ENCODE measurements at regions not wholly inside any gene's neighbourhood (a gene's known extent, or its start where the extent isn't known, plus 50 kb on each side); places are given as distances from the start of the nearest gene placed in this dataset.

DNA sequence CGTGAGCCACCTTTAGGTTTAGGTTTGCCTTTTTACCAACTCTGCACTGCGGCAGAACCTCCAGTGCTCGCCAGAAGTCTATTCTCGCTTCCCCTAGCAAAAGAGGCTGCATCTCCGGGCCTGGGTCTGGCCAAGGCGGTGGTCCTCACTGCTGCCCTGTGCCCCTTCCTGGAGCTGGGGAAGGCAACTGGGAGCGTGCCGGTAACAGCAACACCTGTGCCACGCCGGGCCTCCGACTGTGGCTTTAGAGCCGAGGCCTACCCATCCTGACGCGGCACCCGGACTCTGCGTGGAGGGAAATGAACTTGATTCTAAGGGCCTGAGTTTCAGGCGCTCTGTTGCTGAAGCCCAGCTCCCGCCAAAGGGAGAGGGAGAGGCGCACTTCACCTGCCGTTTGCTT, 82.4 kb upstream of the SPATA31C2 start:
- H3K4me3 ChIP-seq (ENCODE audit: low read depth, low read length) = no peak overlapping the region
- H3K27me3 Mint-ChIP-seq = peaks cover 22% of the 10 kb centered on the region
- no peaks in the 10 kb centered on the region for H3K36me3 Mint-ChIP-seq
- H3K27me3 ChIP-seq (ENCODE audit: control insufficient read depth, insufficient read depth, low read length) = no peaks in the 10 kb centered on the region
- no peak for ATAC-seq (ENCODE audit: low read depth in 2 of 2)
- no peak overlapping the region for H3K4me3 Mint-ChIP-seq
- H3K9me3 ChIP-seq (ENCODE audit: control insufficient read depth in 2 of 2, low read length in 2 of 2) = no peaks in the 10 kb centered on the region
- no peak for DNase-seq
- H3K4me1 ChIP-seq (ENCODE audit: control insufficient read depth, insufficient read depth, low read length, poor library complexity, severe bottlenecking) = no peaks in the 10 kb centered on the region
- no peak overlapping the region for H3K27ac Mint-ChIP-seq
- H3K27ac ChIP-seq (ENCODE audit: insufficient read depth, low read length, poor library complexity, severe bottlenecking) = no peak overlapping the region
- peaks cover 0 to 2% (median 0%) of the 10 kb centered on the region in 4 donors for H3K4me1 Mint-ChIP-seq
- H3K36me3 ChIP-seq (ENCODE audit: control insufficient read depth, insufficient read depth, low read length) = no peaks in the 10 kb centered on the region
- H3K9me3 Mint-ChIP-seq = no peaks in the 10 kb centered on the region

DNA sequence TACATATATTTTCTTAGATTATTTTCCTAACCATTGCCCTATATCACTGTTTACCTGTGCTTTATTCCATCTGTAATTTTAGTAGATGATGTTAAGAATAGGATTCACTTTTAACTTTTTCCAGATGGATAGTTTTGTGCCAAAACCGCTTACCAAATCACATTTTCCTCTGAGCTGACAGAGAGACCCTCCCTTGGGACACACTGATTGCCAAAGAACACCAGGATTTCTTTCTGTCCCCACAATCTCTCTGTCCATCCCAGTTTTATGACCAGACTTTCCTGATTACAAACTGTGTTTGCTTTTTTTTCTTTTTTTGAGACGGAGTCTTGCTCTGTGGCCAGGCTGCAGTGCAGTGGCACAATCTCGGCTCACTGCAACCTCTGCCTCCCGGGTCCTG, 81.3 kb upstream of the SPATA31C2 start:
- H3K4me3 ChIP-seq (ENCODE audit: low read depth, low read length) = no peak overlapping the region
- Mint-ChIP-seq H3K4me3 (no peak overlapping the region), H3K36me3 (no peaks in the 10 kb centered on the region), H3K27me3 (peaks cover 22% of the 10 kb centered on the region), H3K4me1 (peaks cover 0 to 2% (median 0%) of the 10 kb centered on the region in 4 donors), H3K9me3 (peaks cover 0 to 6% (median 0%) of the 10 kb centered on the region in 7 donors), H3K27ac (no peak overlapping the region)
- no peak for DNase-seq
- H3K9me3 ChIP-seq (ENCODE audit: control insufficient read depth in 2 of 2, low read length in 2 of 2) = no peaks in the 10 kb centered on the region
- no peak for ATAC-seq (ENCODE audit: low read depth in 2 of 2)
- no peaks in the 10 kb centered on the region for H3K36me3 ChIP-seq (ENCODE audit: control insufficient read depth, insufficient read depth, low read length)
- H3K4me1 ChIP-seq (ENCODE audit: control insufficient read depth, insufficient read depth, low read length, poor library complexity, severe bottlenecking) = no peaks in the 10 kb centered on the region
- no peaks in the 10 kb centered on the region for H3K27me3 ChIP-seq (ENCODE audit: control insufficient read depth, insufficient read depth, low read length)
- H3K27ac ChIP-seq (ENCODE audit: insufficient read depth, low read length, poor library complexity, severe bottlenecking) = no peak overlapping the region

DNA sequence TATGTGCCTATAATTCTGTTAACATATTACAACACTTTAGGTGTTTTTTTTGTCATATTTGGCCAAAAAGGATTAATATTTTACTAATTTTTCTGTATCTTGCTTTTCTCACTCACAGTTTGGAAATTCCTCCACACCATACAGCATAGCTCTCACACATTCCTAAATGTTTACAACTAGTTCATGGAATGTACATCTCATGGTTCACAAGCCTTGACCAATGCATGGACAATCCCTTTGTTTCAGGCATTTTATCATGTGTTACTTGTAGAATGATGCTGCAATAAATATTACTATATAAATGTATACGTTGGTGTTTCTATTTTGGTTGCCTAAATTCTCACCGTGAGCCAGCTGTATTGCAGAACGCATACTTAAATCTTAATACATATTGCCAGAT, 80.5 kb upstream of the SPATA31C2 start:
- no peaks in the 10 kb centered on the region for H3K9me3 ChIP-seq (ENCODE audit: control insufficient read depth in 2 of 2, low read length in 2 of 2)
- ATAC-seq (ENCODE audit: low read depth in 2 of 2) (no peak), DNase-seq (no peak)
- no peaks in the 10 kb centered on the region for H3K27me3 ChIP-seq (ENCODE audit: control insufficient read depth, insufficient read depth, low read length)
- no peaks in the 10 kb centered on the region for H3K4me1 ChIP-seq (ENCODE audit: control insufficient read depth, insufficient read depth, low read length, poor library complexity, severe bottlenecking)
- H3K27ac Mint-ChIP-seq = no peak overlapping the region
- peaks cover 0 to 6% (median 0%) of the 10 kb centered on the region in 7 donors for H3K9me3 Mint-ChIP-seq
- peaks cover 0 to 2% (median 0%) of the 10 kb centered on the region in 4 donors for H3K4me1 Mint-ChIP-seq
- no peak overlapping the region for H3K4me3 Mint-ChIP-seq
- H3K27me3 Mint-ChIP-seq = peaks cover 22% of the 10 kb centered on the region
- H3K36me3 Mint-ChIP-seq = no peaks in the 10 kb centered on the region
- no peaks in the 10 kb centered on the region for H3K36me3 ChIP-seq (ENCODE audit: control insufficient read depth, insufficient read depth, low read length)
- no peak overlapping the region for H3K27ac ChIP-seq (ENCODE audit: insufficient read depth, low read length, poor library complexity, severe bottlenecking)
- no peak overlapping the region for H3K4me3 ChIP-seq (ENCODE audit: low read depth, low read length)

DNA sequence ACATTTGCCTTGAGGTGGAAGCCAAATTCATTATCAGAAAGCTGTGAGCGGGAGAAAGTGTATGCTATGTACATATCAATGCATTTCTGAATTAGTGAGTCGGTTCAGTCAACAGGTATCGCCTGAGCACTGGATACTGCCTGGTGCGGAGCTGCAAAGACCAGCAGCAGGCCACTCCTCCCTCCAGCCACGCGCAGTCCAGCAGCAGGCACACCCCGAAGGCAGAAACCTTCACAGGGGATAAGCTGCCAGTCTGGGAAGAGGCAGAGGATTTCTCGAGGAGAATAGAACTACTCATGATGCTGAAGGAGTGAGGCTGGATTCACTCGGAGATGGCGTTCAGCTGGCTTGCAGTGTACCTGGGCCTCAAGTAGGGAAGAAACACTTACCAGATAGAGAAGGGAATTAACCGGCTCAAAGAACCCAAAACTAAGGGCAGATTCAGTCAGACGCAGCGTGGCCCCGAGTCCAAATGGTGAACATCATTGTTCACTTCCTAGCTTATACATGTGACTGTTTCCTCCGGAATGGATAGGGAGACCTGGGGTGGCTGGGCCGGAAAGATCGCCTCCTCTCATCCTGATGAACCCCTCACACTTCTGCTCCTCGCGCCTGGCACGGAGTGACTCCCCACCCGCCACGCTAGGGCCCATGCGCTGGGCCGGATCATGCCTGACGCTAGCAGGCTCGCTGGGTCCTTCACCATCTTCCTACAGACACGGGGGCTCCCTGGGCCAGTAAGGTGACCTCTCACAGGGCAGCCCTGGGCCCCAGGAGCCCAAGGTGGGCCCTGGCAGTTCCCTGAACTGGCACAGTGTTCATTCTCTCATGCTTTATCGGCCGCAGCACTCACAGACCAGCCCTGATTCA, 78.1 kb upstream of the SPATA31C2 start:
- no peaks in the 10 kb centered on the region for H3K36me3 Mint-ChIP-seq
- H3K27me3 Mint-ChIP-seq = peaks cover 19% of the 10 kb centered on the region
- H3K27ac Mint-ChIP-seq = no peak overlapping the region
- Histone ChIP-seq H3K36me3 (ENCODE audit: control insufficient read depth, insufficient read depth, low read length) (no peaks in the 10 kb centered on the region), H3K27ac (ENCODE audit: insufficient read depth, low read length, poor library complexity, severe bottlenecking) (no peak overlapping the region), H3K9me3 (ENCODE audit: control insufficient read depth in 2 of 2, low read length in 2 of 2) (no peaks in the 10 kb centered on the region), H3K4me3 (ENCODE audit: low read depth, low read length) (no peak overlapping the region), H3K4me1 (ENCODE audit: control insufficient read depth, insufficient read depth, low read length, poor library complexity, severe bottlenecking) (no peaks in the 10 kb centered on the region), H3K27me3 (ENCODE audit: control insufficient read depth, insufficient read depth, low read length) (no peaks in the 10 kb centered on the region)
- DNase-seq (no peak), ATAC-seq (ENCODE audit: low read depth in 2 of 2) (no peak)
- H3K4me3 Mint-ChIP-seq = no peak overlapping the region
- peaks cover 0 to 11% (median 3%) of the 10 kb centered on the region in 7 donors for H3K9me3 Mint-ChIP-seq
- peaks cover 0 to 2% (median 0%) of the 10 kb centered on the region in 4 donors for H3K4me1 Mint-ChIP-seq

DNA sequence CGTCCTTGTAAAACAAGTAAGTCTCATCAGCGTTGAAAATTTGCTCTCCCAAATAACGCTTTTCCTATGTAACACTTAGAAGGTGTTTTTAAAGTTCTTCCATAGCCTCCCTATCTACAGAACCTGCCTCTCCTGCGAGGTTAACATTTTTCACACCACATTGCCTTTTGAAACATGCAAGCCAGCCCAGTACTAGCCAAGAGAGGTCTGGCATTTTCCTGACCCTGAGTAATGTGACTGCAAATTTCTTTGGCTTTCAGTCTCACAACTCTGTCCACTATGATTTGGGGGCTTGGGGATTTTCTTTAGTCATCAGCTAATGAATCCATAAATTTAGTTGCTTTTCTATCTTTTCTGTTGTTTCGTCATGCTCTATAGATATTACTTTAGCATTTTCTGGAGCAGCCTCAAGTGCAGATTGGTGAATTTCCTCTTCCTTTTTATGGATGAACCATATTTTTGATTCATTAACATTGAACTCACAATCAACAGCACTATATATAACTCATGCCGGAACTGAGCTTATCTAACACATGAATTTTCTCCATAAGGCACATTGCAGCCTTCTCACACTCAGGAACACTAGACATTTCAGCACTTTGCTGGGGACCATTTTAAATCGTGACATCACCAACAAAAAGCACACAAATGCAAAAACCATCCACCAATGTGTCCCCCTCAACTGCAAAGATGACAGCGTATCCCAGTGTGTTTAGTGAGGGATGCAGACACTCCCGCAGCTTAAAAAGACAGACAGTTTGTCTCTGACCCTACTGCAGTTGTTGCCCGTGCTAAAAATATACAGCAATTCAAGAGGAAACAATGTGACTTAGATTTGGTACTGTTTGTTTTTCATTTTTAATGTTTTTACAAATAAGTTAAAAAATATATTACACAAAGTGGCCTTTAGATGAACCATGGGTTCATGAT, 77.2 kb upstream of the SPATA31C2 start:
- H3K36me3 ChIP-seq (ENCODE audit: control insufficient read depth, insufficient read depth, low read length) = no peaks in the 10 kb centered on the region
- Mint-ChIP-seq H3K36me3 (no peaks in the 10 kb centered on the region), H3K9me3 (peaks cover 0 to 11% (median 3%) of the 10 kb centered on the region in 7 donors), H3K4me1 (peaks cover 0 to 2% (median 0%) of the 10 kb centered on the region in 4 donors), H3K27me3 (peaks cover 26% of the 10 kb centered on the region), H3K27ac (no peak overlapping the region), H3K4me3 (no peak overlapping the region)
- H3K27ac ChIP-seq (ENCODE audit: insufficient read depth, low read length, poor library complexity, severe bottlenecking) = no peak overlapping the region
- H3K27me3 ChIP-seq (ENCODE audit: control insufficient read depth, insufficient read depth, low read length) = no peaks in the 10 kb centered on the region
- no peak overlapping the region for H3K4me3 ChIP-seq (ENCODE audit: low read depth, low read length)
- no peak for ATAC-seq (ENCODE audit: low read depth in 2 of 2)
- no peaks in the 10 kb centered on the region for H3K9me3 ChIP-seq (ENCODE audit: control insufficient read depth in 2 of 2, low read length in 2 of 2)
- no peak for DNase-seq
- no peaks in the 10 kb centered on the region for H3K4me1 ChIP-seq (ENCODE audit: control insufficient read depth, insufficient read depth, low read length, poor library complexity, severe bottlenecking)

DNA sequence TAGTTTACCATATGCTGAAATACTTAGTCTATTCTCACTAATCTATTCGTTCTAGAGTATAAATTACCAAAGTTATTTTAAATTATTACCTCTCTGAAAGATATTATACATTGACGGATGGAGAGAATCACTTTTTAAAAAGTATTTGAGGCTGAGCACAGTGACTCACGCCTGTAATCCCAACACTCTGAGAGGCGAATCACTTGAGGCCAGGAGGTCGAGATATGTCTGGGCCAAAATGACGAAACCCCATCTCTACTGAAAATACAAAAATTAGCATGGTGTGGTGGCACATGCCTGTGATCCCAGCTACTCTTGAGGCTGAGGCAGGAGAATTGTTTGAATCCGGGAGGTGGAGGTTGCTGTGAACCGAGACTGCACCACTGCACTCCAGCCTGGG, 64.0 kb upstream of the SPATA31C2 start:
- peaks cover 21% of the 10 kb centered on the region for H3K27me3 Mint-ChIP-seq
- H3K4me3 Mint-ChIP-seq = no peak overlapping the region
- H3K27ac Mint-ChIP-seq = no peak overlapping the region
- DNase-seq (no peak), ATAC-seq (ENCODE audit: low read depth in 2 of 2) (no peak)
- no peaks in the 10 kb centered on the region for H3K4me1 ChIP-seq (ENCODE audit: control insufficient read depth, insufficient read depth, low read length, poor library complexity, severe bottlenecking)
- H3K27ac ChIP-seq (ENCODE audit: insufficient read depth, low read length, poor library complexity, severe bottlenecking) = no peak overlapping the region
- H3K27me3 ChIP-seq (ENCODE audit: control insufficient read depth, insufficient read depth, low read length) = peaks cover 9% of the 10 kb centered on the region
- H3K9me3 Mint-ChIP-seq = peaks cover 0 to 4% (median 0%) of the 10 kb centered on the region in 7 donors
- H3K36me3 ChIP-seq (ENCODE audit: control insufficient read depth, insufficient read depth, low read length) = no peaks in the 10 kb centered on the region
- no peak overlapping the region for H3K4me3 ChIP-seq (ENCODE audit: low read depth, low read length)
- H3K9me3 ChIP-seq (ENCODE audit: control insufficient read depth in 2 of 2, low read length in 2 of 2) = no peaks in the 10 kb centered on the region
- no peaks in the 10 kb centered on the region for H3K36me3 Mint-ChIP-seq
- peaks cover 0 to 5% (median 0%) of the 10 kb centered on the region in 4 donors for H3K4me1 Mint-ChIP-seq

DNA sequence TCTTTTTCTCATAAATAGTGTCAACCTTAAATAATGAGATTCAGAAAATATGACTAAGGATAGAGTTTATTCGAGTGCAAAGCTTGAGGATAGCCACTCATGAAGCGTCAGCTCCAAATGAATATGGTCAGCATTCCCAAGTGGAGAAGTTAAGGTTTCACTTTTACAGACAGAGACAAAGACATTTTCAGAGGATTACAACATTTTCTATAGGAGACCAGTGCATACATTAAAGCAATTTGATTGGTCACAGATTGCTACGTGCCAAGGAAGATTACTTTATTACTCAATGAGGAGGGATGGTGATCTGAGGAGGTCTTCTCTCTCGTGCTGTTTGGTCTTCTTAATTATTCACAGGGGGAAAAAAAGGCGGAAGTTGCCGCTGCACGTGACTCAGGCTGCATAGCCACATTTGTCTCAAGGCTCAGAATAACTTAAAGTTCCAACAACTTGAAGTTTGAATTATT, 60.1 kb upstream of the SPATA31C2 start:
- DNase-seq (no peak), ATAC-seq (ENCODE audit: low read depth in 2 of 2) (no peak)
- no peak overlapping the region for H3K4me3 Mint-ChIP-seq
- H3K27ac Mint-ChIP-seq = no peak overlapping the region
- peaks cover 33% of the 10 kb centered on the region for H3K27me3 Mint-ChIP-seq
- peaks cover 0 to 6% (median 0%) of the 10 kb centered on the region in 4 donors for H3K4me1 Mint-ChIP-seq
- no peaks in the 10 kb centered on the region for H3K9me3 Mint-ChIP-seq
- Histone ChIP-seq H3K4me1 (ENCODE audit: control insufficient read depth, insufficient read depth, low read length, poor library complexity, severe bottlenecking) (no peaks in the 10 kb centered on the region), H3K27me3 (ENCODE audit: control insufficient read depth, insufficient read depth, low read length) (peaks cover 12% of the 10 kb centered on the region), H3K27ac (ENCODE audit: insufficient read depth, low read length, poor library complexity, severe bottlenecking) (no peak overlapping the region), H3K36me3 (ENCODE audit: control insufficient read depth, insufficient read depth, low read length) (no peaks in the 10 kb centered on the region), H3K4me3 (ENCODE audit: low read depth, low read length) (no peak overlapping the region), H3K9me3 (ENCODE audit: control insufficient read depth in 2 of 2, low read length in 2 of 2) (no peaks in the 10 kb centered on the region)
- no peaks in the 10 kb centered on the region for H3K36me3 Mint-ChIP-seq

All from CD4-positive, CD25-positive, alpha-beta regulatory T cell (primary cell).